GM18508 (cell line): ENCODE measurements at regions not wholly inside any gene's neighbourhood (a gene's known extent, or its start where the extent isn't known, plus 50 kb on each side); places are given as distances from the start of the nearest gene placed in this dataset.
"Not testable (repeated sequence)": the region's sequence is repeated elsewhere in the genome, so short reads cannot be mapped to it uniquely, and the experiment has no call there.

Source experiments
- ATAC-seq: cut with Tn5 transposase; IDR thresholded peaks from one replicate; pipeline ENCODE4 v1.9.1; 2021; ENCODE audit warnings: moderate number of reproducible peaks; ENCODE audit not compliant: insufficient read depth, unreplicated experiment

GRCh38 chr14:37650356-37651037, 55.1 kb downstream of the TTC6 start:
- ATAC-seq, result no peak

- no peak for ATAC-seq
These were observed 56.6 kb downstream of the TTC6 start for GRCh38 chr14:37652042-37652441.

DNA sequence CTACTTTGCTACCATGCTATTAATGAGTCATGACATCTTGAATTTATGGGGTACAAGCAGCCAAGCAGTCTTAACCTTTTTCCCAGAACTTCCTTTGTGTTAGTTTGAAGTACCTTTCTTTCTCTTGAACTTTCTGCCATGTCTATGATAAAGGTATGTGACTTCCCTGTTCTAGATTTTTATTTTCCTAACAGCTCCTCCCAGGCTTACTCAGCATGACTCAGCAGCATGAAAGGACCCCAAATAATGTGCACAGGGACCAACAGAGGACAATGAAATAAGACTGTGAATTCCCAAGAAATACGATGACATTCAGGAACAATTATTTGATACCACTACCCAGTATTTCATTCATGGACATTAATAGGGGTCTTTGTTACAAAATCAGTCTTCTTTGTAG, 60.0 kb downstream of the TTC6 start:
- no peak for ATAC-seq

- ATAC-seq, result no peak
These were observed 62.7 kb downstream of the TTC6 start for GRCh38 chr14:37658156-37658555.

- no peak for ATAC-seq
These were observed 68.1 kb downstream of the TTC6 start for GRCh38 chr14:37663498-37663897.

DNA sequence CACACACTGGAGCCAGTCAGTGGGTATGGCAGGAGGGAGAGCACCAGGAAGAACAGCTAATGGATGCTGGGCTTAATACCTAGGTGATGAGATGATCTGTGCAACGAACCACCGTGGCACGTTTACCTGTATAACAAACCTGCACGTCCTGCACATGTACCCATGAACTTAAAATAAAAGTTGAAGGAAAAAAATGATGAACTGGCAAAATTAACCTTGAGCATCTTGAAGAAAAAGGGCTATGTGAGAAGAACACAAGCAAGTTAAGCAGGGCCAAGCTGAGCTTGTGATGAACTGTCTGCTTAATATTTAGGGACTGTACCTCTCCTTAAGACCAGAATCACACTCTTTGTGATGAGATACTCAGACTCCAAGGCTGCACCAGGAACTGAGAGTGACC, 70.0 kb downstream of the TTC6 start:
- no peak for ATAC-seq

- no peak for ATAC-seq
These were observed 70.5 kb downstream of the TTC6 start for GRCh38 chr14:37665951-37666350.

DNA sequence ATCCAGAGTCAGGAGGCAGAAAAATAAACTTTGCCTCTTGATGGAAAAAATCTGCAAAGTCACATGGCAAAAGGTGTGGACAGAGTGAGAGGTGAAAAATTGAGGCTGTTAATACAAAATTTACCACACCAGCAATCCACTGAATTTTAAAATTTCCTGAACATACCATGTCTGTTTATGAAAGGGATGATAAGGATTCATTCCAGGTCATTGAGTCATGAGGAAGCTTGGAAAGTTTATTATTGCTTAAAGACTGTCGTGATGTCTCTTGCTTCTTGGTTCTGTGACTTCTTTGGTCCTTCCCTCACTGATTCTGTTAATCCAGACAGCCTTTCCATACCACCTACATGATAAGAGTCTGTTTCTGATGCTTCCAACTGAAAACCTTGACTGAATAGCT, 73.2 kb downstream of the TTC6 start:
- ATAC-seq, result no peak

DNA sequence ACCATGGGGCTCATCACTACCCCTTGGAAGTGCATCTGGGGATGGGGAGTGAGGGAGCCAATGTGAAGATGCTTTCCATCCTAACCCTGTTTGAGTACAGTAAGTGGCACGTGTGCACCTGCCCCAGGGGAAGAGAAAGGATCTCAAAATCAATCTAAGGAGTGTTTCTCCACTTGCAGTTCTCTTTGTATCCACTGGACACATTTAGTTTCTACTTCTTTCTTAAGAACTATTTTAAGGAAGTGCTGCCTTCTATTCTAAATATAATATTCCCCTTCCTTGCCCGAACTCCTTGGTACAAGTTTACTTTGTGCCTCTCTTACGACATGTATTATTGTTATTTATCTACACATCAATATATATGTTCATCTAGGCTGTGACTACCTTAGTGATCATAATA, 73.8 kb downstream of the TTC6 start:
- ATAC-seq, result no peak

- ATAC-seq, result no peak
These were observed 78.0 kb downstream of the TTC6 start for GRCh38 chr14:37673439-37673838.

- no peak for ATAC-seq
These were observed 83.5 kb downstream of the TTC6 start for GRCh38 chr14:37678916-37679315.

- no peak for ATAC-seq
These were observed 86.1 kb downstream of the TTC6 start for GRCh38 chr14:37681486-37681885.

DNA sequence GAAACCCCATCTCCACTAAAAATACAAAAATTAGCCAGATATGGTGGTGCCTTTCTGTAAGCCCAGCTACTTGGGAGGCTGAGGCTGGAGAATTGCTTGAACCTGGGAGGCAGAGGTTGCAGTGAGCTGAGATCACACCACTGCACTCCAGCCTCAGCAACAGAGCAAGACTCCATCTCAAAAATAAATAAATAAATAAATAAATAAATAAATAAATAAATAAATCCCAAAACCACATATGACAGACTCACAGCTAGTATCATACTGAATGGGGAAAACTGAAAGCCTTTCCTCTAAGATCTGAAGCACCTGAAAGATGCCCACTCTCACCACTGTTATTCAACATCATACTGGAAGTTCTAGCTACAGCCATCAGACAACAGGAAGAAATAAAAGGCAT, 97.3 kb downstream of the TTC6 start:
- ATAC-seq, result not testable (repeated sequence)

DNA sequence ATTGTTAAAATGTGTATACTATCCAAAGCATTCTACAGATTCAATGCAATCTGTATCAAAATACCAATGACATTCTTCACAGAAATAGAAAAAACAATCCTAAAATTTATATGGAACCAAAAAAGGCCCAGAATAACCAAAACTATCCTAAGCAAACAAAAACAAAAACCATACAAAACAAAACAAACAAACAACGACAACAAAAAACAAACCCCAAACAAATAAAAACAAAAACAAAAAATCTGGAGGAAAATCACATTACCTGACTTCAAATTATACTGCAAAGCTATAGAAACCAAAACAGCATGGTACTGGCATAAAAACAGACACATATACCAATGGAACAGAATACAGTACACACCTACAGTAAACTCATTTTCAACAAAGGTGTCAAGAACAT, 98.0 kb downstream of the TTC6 start:
- ATAC-seq, result not testable (repeated sequence)

DNA sequence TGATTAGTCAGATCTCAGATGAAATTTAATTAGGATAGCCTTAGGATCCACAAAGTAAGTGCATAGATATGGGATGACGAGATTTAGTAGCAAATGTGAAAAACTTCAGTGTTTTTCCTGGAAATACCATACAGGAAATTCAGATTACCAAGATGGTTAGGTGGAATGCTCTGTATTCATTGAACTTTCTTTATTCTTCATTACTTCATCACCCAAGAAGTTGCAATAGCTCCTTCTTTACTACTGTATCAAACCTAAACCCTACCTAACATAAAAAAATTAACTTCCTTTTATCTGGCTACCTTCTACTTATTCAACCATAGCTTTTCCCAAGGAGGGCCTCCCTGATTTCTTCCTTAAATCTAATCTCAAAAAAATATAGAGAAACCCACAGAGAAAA, 100.4 kb downstream of the TTC6 start:
- ATAC-seq, result no peak

DNA sequence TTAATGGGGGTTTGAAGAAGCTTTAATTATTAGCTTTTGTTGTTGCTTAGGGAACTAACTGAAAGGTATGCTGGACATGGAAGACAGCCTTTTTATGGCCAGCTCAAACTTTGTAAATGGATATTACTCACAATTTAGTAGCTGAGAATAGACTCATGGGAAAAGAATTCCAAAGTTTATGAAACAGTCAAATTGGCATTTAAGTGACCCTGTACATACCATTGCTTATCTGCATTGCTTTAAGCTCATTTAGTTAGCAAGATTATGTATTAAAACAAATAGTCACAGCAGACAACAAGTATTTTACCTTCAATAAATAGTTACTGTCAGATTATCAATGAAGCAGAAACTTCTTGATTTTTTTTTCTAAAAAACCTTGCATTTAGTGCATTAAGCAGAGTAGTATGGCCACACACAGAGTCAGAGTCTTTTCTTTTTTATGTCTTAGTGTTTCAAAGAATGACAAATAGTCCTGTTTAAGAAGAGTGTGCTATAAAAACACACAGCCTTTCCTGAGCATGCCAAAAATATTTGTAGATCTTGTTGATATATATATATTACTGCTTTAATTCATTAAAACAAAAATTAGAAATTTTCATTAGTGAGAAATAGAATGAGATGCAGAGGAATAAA, 102.2 kb downstream of the TTC6 start:
- ATAC-seq, result no peak

DNA sequence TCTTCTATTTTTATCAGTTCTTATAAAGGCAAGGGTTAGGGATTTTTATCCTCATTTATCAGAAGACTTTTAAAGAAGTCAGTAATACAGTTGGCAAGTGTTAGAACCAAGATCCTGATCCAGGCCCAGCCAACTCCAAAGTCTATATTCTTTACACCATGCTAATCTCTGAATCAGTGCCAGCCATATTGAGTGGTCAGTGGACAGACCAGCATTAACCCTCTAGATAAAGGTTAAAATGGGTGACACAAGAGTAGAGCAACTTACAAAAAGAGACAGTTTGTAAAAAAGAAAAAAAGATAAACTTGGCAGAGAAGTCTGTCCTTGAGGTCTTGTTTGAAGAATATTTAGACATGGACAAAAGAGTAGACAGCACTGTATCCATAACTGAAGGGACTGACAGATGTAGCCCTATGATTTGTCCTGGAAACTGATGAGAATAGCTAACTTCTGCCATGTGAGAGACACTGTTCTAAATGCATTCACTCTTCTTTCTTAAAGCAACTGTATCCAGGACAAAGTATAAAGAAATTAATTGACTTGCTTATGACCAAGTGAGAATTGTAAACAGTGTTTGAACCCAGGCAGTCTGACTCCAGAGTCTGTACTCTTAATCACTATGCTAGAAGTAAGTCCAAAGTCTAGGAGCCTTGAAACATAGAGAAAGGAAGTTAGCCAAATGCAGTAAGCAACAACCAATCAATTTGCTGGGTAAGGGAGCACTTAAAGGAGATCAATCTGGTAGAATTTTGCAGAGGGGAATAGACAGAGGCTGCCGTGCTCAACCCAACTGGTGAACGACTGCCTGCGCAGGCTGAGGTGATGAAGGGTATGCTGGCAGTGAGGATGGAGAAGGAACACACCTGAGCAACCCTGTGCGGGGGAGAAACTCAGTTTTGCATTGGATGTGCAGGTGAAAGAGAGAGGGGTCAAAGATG, 103.7 kb downstream of the TTC6 start:
- ATAC-seq, result no peak

DNA sequence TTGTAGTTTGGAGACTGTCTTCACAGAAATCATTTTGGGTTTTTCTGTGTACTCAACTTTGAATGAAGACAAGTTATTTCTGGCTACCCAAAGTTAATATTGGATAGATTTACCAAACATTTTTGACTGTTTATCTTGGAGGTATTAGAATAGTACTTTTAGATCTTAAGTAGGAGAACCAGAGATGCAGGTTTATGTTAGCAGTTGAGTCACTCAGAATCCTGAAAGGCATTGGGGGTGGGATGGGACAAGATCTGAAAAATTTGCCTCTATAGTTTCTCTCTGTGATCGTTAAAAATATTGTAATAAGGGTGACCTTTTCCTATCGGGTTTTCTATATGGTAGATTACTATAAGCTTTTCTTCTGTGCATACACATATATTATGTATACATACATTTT, 112.3 kb downstream of the TTC6 start:
- ATAC-seq, result no peak

DNA sequence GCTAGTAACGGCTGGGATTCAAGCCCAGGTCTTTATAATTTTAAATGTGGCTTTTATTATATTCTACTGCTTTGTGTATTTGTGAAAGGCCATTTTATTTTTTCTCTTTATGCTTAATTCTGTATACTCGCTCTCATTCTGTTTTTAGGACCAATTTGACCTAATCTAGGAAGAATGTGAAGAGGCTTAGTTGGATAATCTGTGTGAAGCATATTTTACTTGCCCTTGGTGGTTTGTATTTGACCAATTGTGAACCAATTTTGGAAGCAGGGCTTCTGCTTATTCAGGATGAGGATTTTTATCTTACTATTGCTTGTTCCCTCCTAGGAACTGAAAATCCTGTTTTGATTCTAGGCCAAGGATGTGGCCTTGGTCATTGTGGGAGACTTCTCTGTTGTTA, 113.1 kb downstream of the TTC6 start:
- no peak for ATAC-seq

GRCh38 chr14:37709419-37710195, 114.2 kb downstream of the TTC6 start:
- ATAC-seq, result no peak
